ENCODE measurements at regions not wholly inside any gene's neighbourhood (a gene's known extent, or its start where the extent isn't known, plus 50 kb on each side); places are given as distances from the start of the nearest gene placed in this dataset.

DNA sequence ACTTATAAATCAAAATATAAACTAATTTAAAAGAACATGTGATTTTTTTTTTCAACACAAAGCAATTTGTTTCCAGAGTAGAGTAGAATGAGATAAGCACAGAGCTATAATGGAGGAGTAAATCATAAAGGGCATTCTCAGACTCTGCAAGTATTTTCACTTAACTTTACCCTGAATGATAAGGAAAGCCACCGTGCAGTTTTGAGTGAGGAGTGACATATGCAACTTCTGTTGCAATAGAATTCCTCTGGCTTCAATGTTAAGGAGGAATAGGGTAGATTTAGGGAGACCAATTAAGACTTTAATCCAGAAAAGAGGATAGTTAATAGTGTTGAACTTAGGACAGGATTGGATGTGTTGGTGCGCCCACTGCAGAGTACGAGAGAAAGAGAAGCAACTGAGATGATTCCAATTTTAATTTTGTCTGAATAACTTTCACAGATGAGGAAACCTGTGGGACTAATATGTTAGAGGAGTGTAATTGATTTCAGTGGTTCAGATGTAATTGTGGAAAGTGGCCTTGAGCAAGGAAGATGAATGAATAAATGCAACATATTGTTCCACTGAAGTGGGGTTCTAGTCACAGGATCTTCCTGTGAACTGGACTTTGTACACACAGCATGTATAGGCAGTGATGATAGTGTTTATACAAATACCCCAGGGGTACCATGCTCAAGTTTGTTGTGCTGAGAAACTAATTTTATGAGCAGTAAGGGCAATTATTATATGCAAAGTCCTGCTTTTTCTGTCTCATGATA, 255.5 kb upstream of the ANO3 start:
- no peak overlapping the region for H3K9ac ChIP-seq (ENCODE audit: low read length)
- peaks cover 0 to 9% of the 10 kb centered on the region in 2 experiments; a peak in 2 of 4 replicates for H3K9me3 ChIP-seq (ENCODE audit: control insufficient read depth in 1 of 2, insufficient read depth in 1 of 2, low read depth in 1 of 2, low read length in 2 of 2)
- no peak overlapping the region for H2AFZ ChIP-seq (ENCODE audit: low read depth, low read length, poor library complexity, severe bottlenecking)
- no peaks in the 10 kb centered on the region for H4K20me1 ChIP-seq (ENCODE audit: insufficient read depth)
- ChIA-PET RAD21 (ENCODE audit: low non-redundant PET in 1 of 2, low total read pairs in 2 of 2, uncharacterized antibody in 2 of 2, unreplicated experiment in 2 of 2) (no interaction called here), CTCF (no interaction called here), POLR2A (no interaction called here)
- intact Hi-C loops (cut with micrococcal nuclease) = no loop called here
- H3K27ac ChIP-seq (ENCODE audit: low read depth, low read length) = no peak overlapping the region
- H3K79me2 ChIP-seq (ENCODE audit: insufficient read depth, low read length) = no peaks in the 10 kb centered on the region
- BruUV-seq (replicated peaks) = no TSS peak
- no peak overlapping the region for H3K4me3 ChIP-seq (replicated peaks in 1 of 2; ENCODE audit: low read depth in 1 of 2, low read length in 2 of 2)
- TF ChIP-seq EZH2 (IDR thresholded peaks at IDR 0.05) = no peak
- no peak for TF ChIP-seq ZNF274 (IDR thresholded peaks at IDR 0.05; ENCODE audit: low read depth, low read length)
- TF ChIP-seq, protein P1, sequence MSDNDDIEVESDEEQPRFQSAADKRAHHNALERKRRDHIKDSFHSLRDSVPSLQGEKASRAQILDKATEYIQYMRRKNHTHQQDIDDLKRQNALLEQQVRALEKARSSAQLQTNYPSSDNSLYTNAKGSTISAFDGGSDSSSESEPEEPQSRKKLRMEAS (IDR thresholded peaks at IDR 0.05) = no peak
- TF ChIP-seq, protein P2, sequence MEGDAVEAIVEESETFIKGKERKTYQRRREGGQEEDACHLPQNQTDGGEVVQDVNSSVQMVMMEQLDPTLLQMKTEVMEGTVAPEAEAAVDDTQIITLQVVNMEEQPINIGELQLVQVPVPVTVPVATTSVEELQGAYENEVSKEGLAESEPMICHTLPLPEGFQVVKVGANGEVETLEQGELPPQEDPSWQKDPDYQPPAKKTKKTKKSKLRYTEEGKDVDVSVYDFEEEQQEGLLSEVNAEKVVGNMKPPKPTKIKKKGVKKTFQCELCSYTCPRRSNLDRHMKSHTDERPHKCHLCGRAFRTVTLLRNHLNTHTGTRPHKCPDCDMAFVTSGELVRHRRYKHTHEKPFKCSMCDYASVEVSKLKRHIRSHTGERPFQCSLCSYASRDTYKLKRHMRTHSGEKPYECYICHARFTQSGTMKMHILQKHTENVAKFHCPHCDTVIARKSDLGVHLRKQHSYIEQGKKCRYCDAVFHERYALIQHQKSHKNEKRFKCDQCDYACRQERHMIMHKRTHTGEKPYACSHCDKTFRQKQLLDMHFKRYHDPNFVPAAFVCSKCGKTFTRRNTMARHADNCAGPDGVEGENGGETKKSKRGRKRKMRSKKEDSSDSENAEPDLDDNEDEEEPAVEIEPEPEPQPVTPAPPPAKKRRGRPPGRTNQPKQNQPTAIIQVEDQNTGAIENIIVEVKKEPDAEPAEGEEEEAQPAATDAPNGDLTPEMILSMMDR (IDR thresholded peaks at IDR 0.05 in 2 of 3, conservative IDR thresholded peaks at IDR 0.05 in 1 of 3; ENCODE audit: borderline replicate concordance in 1 of 3, insufficient read depth in 1 of 3, low read depth in 2 of 3, low read length in 2 of 3) = no peak
- H3K4me2 ChIP-seq (ENCODE audit: low read length) = no peak overlapping the region
- H3K9me2 ChIP-seq (ENCODE audit: insufficient read depth) = no peaks in the 10 kb centered on the region
- no peaks in the 10 kb centered on the region for H3K4me1 ChIP-seq (ENCODE audit: control insufficient read depth in 1 of 2, insufficient read depth in 2 of 2, low read length in 2 of 2)
- no peaks in the 10 kb centered on the region for H3K27me3 ChIP-seq (ENCODE audit: insufficient read depth, low read length)
- no peak for ATAC-seq
- no peaks in the 10 kb centered on the region for H3K36me3 ChIP-seq (ENCODE audit: control insufficient read depth in 1 of 2, insufficient read depth in 2 of 2, low read length in 2 of 2)
- DNase-seq (ENCODE audit: low read depth, low spot score) = no peak

DNA sequence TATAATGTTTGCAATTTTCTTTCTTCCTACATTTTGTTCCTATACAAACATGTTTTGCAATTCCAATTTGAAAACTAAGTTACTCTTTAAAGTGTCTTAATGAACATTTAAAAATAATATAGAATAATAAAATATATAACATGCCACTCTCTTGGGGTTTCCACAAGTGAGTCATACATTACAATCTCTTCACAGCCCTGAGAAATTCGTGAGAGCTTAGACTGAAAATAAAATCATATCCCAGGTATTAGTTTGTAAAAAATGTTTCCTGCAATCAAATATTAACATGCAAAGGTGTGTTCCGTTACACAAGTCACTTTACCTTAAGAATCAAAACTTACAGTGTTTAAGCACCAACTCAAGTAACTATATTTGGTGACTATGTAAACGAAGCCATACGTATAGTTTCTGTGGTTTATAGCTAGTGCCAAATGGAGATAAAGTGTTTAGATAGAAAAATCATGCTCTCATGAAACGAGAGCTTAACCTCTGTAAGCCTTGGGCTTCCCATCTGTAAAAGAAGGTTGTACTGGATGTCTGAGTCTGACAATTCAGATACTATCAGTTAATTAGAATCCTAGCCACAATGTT, 253.6 kb upstream of the ANO3 start:
- no peaks in the 10 kb centered on the region for H3K9me2 ChIP-seq (ENCODE audit: insufficient read depth)
- H3K27me3 ChIP-seq (ENCODE audit: insufficient read depth, low read length) = no peaks in the 10 kb centered on the region
- no peak overlapping the region for H3K4me3 ChIP-seq (replicated peaks in 1 of 2; ENCODE audit: low read depth in 1 of 2, low read length in 2 of 2)
- CTCF ChIA-PET = no interaction called here
- DNase-seq (ENCODE audit: low read depth, low spot score) (no peak), ATAC-seq (no peak)
- H3K79me2 ChIP-seq (ENCODE audit: insufficient read depth, low read length) = no peaks in the 10 kb centered on the region
- POLR2A ChIA-PET = no interaction called here
- no peaks in the 10 kb centered on the region for H4K20me1 ChIP-seq (ENCODE audit: insufficient read depth)
- RAD21 ChIA-PET (ENCODE audit: low non-redundant PET in 1 of 2, low total read pairs in 2 of 2, uncharacterized antibody in 2 of 2, unreplicated experiment in 2 of 2) = no interaction called here
- peaks cover 0 to 6% of the 10 kb centered on the region in 2 experiments; a peak in 2 of 4 replicates for H3K9me3 ChIP-seq (ENCODE audit: control insufficient read depth in 1 of 2, insufficient read depth in 1 of 2, low read depth in 1 of 2, low read length in 2 of 2)
- no peak overlapping the region for H3K27ac ChIP-seq (ENCODE audit: low read depth, low read length)
- no peak overlapping the region for H3K9ac ChIP-seq (ENCODE audit: low read length)
- no peak overlapping the region for H2AFZ ChIP-seq (ENCODE audit: low read depth, low read length, poor library complexity, severe bottlenecking)
- no TSS peak for BruUV-seq (replicated peaks)
- H3K4me2 ChIP-seq (ENCODE audit: low read length) = no peak overlapping the region
- intact Hi-C loops (cut with micrococcal nuclease) = no loop called here
- H3K36me3 ChIP-seq (ENCODE audit: control insufficient read depth in 1 of 2, insufficient read depth in 2 of 2, low read length in 2 of 2) = no peaks in the 10 kb centered on the region
- H3K4me1 ChIP-seq (ENCODE audit: control insufficient read depth in 1 of 2, insufficient read depth in 2 of 2, low read length in 2 of 2) = no peaks in the 10 kb centered on the region
- TF ChIP-seq SRF (IDR thresholded peaks at IDR 0.05; ENCODE audit: low read depth) (no peak), FOSL1 (IDR thresholded peaks at IDR 0.05; ENCODE audit: low read depth) (no peak), POLR2AphosphoS5 (IDR thresholded peaks at IDR 0.05; ENCODE audit: low read depth, low read length) (no peak), CBX3 (IDR thresholded peaks at IDR 0.05; ENCODE audit: low read depth) (no peak), JUND (IDR thresholded peaks at IDR 0.05) (no peak), SIN3A (IDR thresholded peaks at IDR 0.05; ENCODE audit: low read depth) (no peak)
- TF ChIP-seq, protein P2 (IDR thresholded peaks at IDR 0.05 in 2 of 3, conservative IDR thresholded peaks at IDR 0.05 in 1 of 3; ENCODE audit: borderline replicate concordance in 1 of 3, insufficient read depth in 1 of 3, low read depth in 2 of 3, low read length in 2 of 3) = no peak
- TF ChIP-seq, protein P3, sequence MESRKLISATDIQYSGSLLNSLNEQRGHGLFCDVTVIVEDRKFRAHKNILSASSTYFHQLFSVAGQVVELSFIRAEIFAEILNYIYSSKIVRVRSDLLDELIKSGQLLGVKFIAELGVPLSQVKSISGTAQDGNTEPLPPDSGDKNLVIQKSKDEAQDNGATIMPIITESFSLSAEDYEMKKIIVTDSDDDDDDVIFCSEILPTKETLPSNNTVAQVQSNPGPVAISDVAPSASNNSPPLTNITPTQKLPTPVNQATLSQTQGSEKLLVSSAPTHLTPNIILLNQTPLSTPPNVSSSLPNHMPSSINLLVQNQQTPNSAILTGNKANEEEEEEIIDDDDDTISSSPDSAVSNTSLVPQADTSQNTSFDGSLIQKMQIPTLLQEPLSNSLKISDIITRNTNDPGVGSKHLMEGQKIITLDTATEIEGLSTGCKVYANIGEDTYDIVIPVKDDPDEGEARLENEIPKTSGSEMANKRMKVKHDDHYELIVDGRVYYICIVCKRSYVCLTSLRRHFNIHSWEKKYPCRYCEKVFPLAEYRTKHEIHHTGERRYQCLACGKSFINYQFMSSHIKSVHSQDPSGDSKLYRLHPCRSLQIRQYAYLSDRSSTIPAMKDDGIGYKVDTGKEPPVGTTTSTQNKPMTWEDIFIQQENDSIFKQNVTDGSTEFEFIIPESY (IDR thresholded peaks at IDR 0.05; ENCODE audit: extremely low read depth, insufficient replicate concordance, low read length) = no peak

Measured in HCT116 (cell line).